Central memory CD8-positive, alpha-beta T cell (primary cell): ENCODE measurements at regions not wholly inside any gene's neighbourhood (a gene's known extent, or its start where the extent isn't known, plus 50 kb on each side); places are given as distances from the start of the nearest gene placed in this dataset.
"Not testable (repeated sequence)": the region's sequence is repeated elsewhere in the genome, so short reads cannot be mapped to it uniquely, and the experiment has no call there.

Experiments used
- ATAC-seq: fragments of 150-1000 bp; cut with Tn5 transposase; replicated peaks from 2 replicates; pipeline ENCODE4 v1.10.0; 2022; ENCODE audit warnings: mild to moderate bottlenecking, moderate FRiP score, moderate number of reproducible peaks; ENCODE audit not compliant: poor library complexity, severe bottlenecking; ENCODE audit errors: extremely low read depth
- DNase-seq, 2 donors: peaks; one replicate each; pipeline ENCODE4 v3.0.0; 2021; ENCODE audit warnings: low spot score in 2 of 2
- H3K27ac Mint-ChIP-seq: one replicate; pipeline ENCODE4 v1.8.0; 2022; ENCODE audit warnings: low read depth, mild to moderate bottlenecking, moderate library complexity, mixed read lengths
- H3K27me3 Mint-ChIP-seq: one replicate; pipeline ENCODE4 v1.8.0; 2022; ENCODE audit warnings: mixed read lengths
- H3K36me3 Mint-ChIP-seq: one replicate; pipeline ENCODE4 v1.8.0; 2022; ENCODE audit warnings: mild to moderate bottlenecking, moderate library complexity, mixed read lengths; ENCODE audit not compliant: insufficient read depth
- H3K4me1 Mint-ChIP-seq: one replicate; pipeline ENCODE4 v1.8.0; 2022; ENCODE audit warnings: mixed read lengths
- H3K4me3 Mint-ChIP-seq: one replicate; pipeline ENCODE4 v1.8.0; 2022; ENCODE audit warnings: mild to moderate bottlenecking, moderate library complexity, mixed read lengths
- H3K9me3 Mint-ChIP-seq: one replicate; pipeline ENCODE4 v1.8.0; 2022; ENCODE audit warnings: mixed read lengths

DNA sequence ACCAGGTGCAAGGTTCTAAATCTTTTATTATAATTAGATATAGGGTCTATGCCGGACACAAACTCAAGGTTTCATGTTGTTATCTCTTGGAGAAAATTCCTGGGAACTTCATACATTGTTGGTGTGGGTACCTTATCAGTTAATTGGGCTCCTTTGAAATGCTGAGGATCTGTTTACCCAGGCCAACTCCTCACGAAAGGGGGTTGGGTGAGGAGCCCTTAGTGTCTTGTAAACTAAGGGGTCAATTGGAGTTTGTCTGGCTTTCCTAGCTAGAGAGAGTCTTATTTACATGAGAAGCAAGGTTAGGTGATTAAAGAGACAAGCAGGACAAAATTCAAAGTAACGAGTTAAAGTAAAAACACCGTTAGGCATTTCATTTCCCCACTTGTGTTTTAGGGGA lies 670.9 kb downstream of the TMEM121 start:
- H3K27ac Mint-ChIP-seq, H3K4me3 Mint-ChIP-seq, ATAC-seq, H3K9me3 Mint-ChIP-seq, DNase-seq, H3K36me3 Mint-ChIP-seq, H3K4me1 Mint-ChIP-seq: not testable (repeated sequence)
- peaks cover 13% of the 10 kb centered on the region for H3K27me3 Mint-ChIP-seq

GRCh38 chr14:106199097-106199496 lies 672.7 kb downstream of the TMEM121 start:
- H3K4me3 Mint-ChIP-seq, result no peak overlapping the region
- ATAC-seq, result no peak
- H3K27me3 Mint-ChIP-seq, result peaks cover 26% of the 10 kb centered on the region
- no peaks in the 10 kb centered on the region for H3K9me3 Mint-ChIP-seq
- H3K4me1 Mint-ChIP-seq, result no peaks in the 10 kb centered on the region
- no peak overlapping the region for H3K27ac Mint-ChIP-seq
- no peak for DNase-seq
- H3K36me3 Mint-ChIP-seq, result no peaks in the 10 kb centered on the region

DNA sequence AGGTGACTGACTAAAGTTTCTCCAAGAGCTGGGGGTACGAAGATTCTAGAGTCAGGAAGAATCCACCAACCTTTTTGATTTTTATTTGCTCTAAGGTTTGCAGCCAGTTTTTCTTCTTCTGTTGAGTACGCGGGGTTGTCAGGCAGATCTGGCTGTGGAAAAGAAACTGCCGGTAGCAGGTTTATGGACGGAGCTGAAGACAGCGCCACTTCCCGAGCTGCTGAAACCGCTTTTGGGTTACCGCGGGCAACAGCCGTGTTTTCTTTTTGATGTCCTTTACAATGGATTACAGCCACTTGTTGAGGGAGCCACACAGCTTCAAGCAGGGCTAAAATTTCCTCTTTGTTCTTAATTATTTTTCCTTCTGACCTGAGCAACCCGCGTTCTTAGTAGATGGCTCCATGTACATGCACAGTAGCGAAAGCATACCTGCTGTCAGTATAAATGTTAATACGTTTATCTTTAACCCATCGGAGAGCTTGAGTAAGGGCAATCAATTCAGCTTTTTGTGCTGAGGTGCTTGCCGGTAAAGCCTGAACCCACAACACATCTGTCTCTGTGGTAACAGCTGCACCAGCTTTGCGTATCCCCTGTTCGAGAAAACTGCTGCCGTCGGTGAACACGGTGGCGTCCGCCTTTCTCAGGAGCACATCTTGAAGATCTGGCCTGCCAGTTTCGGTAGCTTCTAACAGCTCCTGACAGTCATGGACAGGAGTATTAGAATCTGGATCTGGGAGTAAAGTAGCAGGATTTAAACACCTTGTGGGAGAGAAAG lies 674.3 kb downstream of the TMEM121 start:
- DNase-seq (no peak), ATAC-seq (no peak)
- H3K27me3 Mint-ChIP-seq, result peaks cover 43% of the 10 kb centered on the region
- H3K4me3 Mint-ChIP-seq, result no peak overlapping the region
- H3K36me3 Mint-ChIP-seq, result no peaks in the 10 kb centered on the region
- no peak overlapping the region for H3K27ac Mint-ChIP-seq
- H3K9me3 Mint-ChIP-seq, result no peaks in the 10 kb centered on the region
- H3K4me1 Mint-ChIP-seq, result no peaks in the 10 kb centered on the region

- Mint-ChIP-seq H3K9me3 (no peaks in the 10 kb centered on the region), H3K27me3 (peaks cover 48% of the 10 kb centered on the region), H3K36me3 (no peaks in the 10 kb centered on the region), H3K27ac (no peak overlapping the region), H3K4me1 (no peaks in the 10 kb centered on the region), H3K4me3 (no peak overlapping the region)
- ATAC-seq (no peak), DNase-seq (no peak)
These were observed 675.0 kb downstream of the TMEM121 start for GRCh38 chr14:106201376-106201775.

DNA sequence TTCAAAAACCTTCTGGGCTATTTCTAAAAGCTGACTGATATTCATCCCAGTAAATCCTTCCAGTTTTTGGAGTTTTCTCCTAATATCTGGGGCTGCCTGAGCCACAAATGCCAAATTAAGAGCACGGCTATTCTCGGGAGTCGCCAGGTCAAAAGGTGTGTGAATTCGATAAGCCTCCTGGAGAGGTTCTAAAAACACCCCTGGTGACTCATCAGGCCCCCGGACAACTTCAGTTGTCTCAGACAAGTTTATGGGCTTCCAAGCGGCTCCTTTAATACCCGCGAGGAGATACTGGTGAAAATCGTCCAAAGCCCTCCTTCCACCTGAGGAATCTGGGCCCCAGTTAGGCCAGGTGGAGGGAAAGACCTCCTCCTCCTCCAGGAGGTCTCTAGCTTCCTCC lies 677.1 kb downstream of the TMEM121 start:
- Mint-ChIP-seq H3K27ac (no peak overlapping the region), H3K36me3 (no peaks in the 10 kb centered on the region), H3K4me3 (no peak overlapping the region), H3K4me1 (no peaks in the 10 kb centered on the region), H3K27me3 (peaks cover 62% of the 10 kb centered on the region), H3K9me3 (no peaks in the 10 kb centered on the region)
- DNase-seq (no peak), ATAC-seq (no peak)

DNA sequence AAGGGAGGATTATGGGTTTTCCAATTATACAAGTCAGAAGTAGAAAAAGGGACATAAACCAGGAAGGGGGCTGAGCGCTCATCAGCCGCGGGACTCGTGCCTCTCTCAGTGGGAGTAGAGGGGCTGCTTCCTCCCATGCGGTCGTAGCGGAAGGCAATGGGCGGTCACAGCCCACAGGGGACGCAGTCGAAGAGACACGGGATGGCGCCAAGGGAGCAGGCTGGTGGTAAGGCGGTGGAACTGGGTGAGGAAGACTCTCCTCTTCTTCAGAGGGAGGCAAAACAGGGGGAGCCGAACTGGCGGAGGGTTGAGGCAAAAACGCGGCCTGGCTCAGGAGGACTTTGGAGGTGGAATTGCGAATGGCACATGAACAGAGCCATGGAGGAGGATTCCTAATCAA lies 677.7 kb downstream of the TMEM121 start:
- H3K4me1 Mint-ChIP-seq, result no peaks in the 10 kb centered on the region
- H3K27me3 Mint-ChIP-seq, result peaks cover 68% of the 10 kb centered on the region
- H3K4me3 Mint-ChIP-seq, result no peak overlapping the region
- no peak for ATAC-seq
- no peak for DNase-seq
- no peak overlapping the region for H3K27ac Mint-ChIP-seq
- H3K9me3 Mint-ChIP-seq, result no peaks in the 10 kb centered on the region
- H3K36me3 Mint-ChIP-seq, result no peaks in the 10 kb centered on the region

DNA sequence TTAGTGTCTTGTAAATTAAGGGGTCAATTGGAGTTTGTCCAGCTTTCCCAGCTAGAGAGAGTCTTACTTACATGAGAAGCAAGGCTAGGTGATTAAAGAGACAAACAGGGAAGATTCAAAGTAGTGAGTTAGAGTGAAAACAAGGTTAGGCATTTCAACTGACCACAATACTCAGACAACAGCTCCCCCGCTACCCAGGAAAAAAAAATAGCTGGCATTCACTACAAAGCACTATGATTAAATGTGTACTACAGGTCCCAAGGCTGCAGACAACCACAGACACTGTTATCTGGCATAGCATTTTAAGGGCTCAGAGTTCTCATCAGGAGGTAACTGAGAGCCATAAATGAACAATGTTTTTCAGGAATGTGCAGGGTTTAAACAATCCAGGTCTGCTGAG lies 680.9 kb downstream of the TMEM121 start:
- Mint-ChIP-seq H3K27ac (no peak overlapping the region), H3K4me3 (no peak overlapping the region), H3K36me3 (no peaks in the 10 kb centered on the region), H3K4me1 (peaks cover 5% of the 10 kb centered on the region), H3K9me3 (no peaks in the 10 kb centered on the region), H3K27me3 (peaks cover 69% of the 10 kb centered on the region)
- ATAC-seq (no peak), DNase-seq (no peak)

DNA sequence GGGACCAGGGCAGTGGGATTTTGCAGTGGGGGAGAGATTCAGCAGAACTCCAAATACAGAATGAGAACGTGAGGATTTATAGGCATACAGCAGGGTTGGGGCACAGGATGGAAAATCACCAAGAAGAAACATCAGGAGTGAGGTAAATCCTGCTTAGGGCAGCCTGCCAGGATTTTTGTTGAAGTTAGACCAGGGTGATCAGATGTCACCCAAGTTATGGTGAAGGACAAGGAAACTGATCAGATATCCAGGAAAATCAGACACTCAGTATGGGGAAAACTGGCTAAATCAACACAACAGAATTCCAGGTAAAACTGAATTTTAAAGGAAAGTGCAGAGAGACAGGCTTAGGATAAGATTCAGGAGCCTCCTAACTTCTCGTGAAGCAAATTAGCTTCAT lies 682.4 kb downstream of the TMEM121 start:
- no peak for ATAC-seq
- DNase-seq, result no peak
- Mint-ChIP-seq H3K27ac (no peak overlapping the region), H3K36me3 (no peaks in the 10 kb centered on the region), H3K4me3 (no peak overlapping the region), H3K4me1 (peaks cover 5% of the 10 kb centered on the region), H3K27me3 (peaks cover 74% of the 10 kb centered on the region), H3K9me3 (no peaks in the 10 kb centered on the region)

DNA sequence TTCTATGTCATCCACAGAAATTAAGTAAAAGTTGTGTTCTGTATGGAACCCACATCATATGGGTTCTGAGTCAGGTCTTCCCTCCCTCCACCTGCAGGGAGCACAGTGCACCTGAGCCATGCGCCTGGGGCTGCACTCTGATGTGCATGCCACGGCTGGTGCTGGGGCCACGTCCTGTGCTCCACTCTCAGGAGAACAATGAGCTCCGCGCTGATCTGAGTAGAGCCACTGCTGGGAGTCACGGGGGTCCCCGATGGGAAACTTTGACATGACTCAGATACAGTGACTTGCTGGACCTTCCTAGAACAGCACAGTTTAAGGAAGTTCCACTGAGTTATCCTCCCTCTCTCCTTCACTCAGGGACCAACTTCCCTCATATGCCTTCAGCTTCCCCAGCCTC lies 683.4 kb downstream of the TMEM121 start:
- Mint-ChIP-seq H3K27me3 (peaks cover 74% of the 10 kb centered on the region), H3K9me3 (no peaks in the 10 kb centered on the region), H3K27ac (no peak overlapping the region), H3K36me3 (no peaks in the 10 kb centered on the region), H3K4me1 (peaks cover 5% of the 10 kb centered on the region), H3K4me3 (no peak overlapping the region)
- ATAC-seq, result no peak
- DNase-seq, result no peak

DNA sequence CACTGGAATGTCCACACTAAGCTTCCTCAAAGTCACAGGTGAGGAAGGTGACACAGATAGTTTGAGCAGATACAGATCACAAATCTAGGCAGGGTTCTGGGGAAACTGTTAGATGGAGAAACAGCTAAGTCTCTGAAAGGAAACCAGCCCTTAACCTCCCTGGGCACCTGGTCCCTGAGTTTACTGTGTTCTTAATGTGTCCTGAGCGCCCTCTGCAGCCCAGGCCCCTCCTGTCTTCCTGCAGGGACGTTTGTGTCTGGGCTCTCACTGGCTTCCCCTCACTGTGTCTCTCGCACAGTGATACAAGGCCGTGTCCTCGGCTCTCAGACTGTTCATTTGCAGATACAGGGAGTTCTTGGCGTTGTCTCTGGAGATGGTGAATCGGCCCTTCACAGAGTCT lies 684.3 kb downstream of the TMEM121 start:
- peaks cover 5% of the 10 kb centered on the region for H3K4me1 Mint-ChIP-seq
- no peaks in the 10 kb centered on the region for H3K36me3 Mint-ChIP-seq
- H3K27me3 Mint-ChIP-seq, result peaks cover 67% of the 10 kb centered on the region
- no peak for DNase-seq
- no peak for ATAC-seq
- no peak overlapping the region for H3K4me3 Mint-ChIP-seq
- H3K9me3 Mint-ChIP-seq, result no peaks in the 10 kb centered on the region
- no peak overlapping the region for H3K27ac Mint-ChIP-seq

DNA sequence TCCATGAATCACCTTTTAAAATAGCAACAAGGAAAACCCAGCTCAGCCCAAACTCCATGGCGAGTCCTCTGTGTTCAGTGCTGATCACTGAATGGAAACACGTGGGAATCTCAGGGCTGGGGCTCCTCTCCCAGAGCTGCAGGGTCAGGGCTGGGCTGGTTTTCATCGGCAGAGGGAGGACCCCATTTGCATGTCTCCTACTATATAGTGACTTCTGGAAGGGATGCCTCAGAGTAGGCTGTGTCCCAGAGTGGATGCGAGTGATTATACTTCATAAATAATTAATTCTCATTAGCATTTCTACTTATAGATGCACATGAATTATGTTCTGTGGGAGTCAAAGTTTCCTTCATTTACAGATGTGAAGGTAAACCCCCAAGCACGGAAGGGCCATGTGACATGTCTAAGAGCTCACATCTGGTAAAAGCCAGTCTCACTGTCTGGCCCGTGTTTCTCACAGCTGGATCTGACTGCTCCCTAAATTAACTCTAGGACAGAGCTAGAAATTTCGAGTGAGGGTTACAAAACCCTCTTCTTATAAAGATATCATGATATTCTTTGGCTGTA lies 685.0 kb downstream of the TMEM121 start:
- H3K9me3 Mint-ChIP-seq, result no peaks in the 10 kb centered on the region
- H3K27me3 Mint-ChIP-seq, result peaks cover 61% of the 10 kb centered on the region
- H3K27ac Mint-ChIP-seq, result no peak overlapping the region
- no peaks in the 10 kb centered on the region for H3K36me3 Mint-ChIP-seq
- no peak for DNase-seq
- no peak overlapping the region for H3K4me3 Mint-ChIP-seq
- ATAC-seq, result no peak
- peaks cover 5% of the 10 kb centered on the region for H3K4me1 Mint-ChIP-seq

GRCh38 chr14:106215229-106215628 lies 688.8 kb downstream of the TMEM121 start:
- Mint-ChIP-seq H3K4me1 (peaks cover under 1% of the 10 kb centered on the region), H3K9me3 (no peaks in the 10 kb centered on the region), H3K4me3 (no peak overlapping the region), H3K36me3 (no peaks in the 10 kb centered on the region), H3K27ac (no peak overlapping the region), H3K27me3 (peaks cover 32% of the 10 kb centered on the region)
- no peak for ATAC-seq
- no peak for DNase-seq

DNA sequence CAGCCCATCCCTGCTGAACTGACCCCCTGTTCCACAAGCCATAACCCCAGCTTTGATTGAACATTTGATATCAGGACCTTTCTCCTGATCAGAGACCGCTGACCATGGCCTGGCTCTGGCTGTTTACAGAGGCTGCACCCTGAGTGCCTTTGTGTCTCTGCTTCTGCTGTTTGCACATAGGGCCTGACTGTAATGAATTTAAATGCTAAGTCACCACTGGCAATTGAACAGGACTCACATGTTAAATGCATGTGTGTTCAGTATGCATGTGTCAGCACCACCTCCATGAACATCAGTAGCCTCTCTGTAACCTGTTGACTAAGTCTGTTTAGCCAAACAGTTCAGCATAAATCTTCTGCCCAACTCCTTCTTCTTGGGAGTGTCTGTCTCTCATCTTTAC lies 690.3 kb downstream of the TMEM121 start:
- Mint-ChIP-seq H3K9me3 (no peaks in the 10 kb centered on the region), H3K4me1 (no peaks in the 10 kb centered on the region), H3K27me3 (peaks cover 40% of the 10 kb centered on the region), H3K4me3 (no peak overlapping the region), H3K27ac (no peak overlapping the region), H3K36me3 (no peaks in the 10 kb centered on the region)
- no peak for DNase-seq
- no peak for ATAC-seq
